Activated naive CD8-positive, alpha-beta T cell treated with anti-CD3 and anti-CD28 coated beads for 36 hours (primary cell): ENCODE measurements at regions not wholly inside any gene's neighbourhood (a gene's known extent, or its start where the extent isn't known, plus 50 kb on each side); places are given as distances from the start of the nearest gene placed in this dataset.
"Not testable (repeated sequence)": the region's sequence is repeated elsewhere in the genome, so short reads cannot be mapped to it uniquely, and the experiment has no call there.

Experiments used
- DNase-seq: peaks from one replicate; pipeline ENCODE4 v3.0.0; 2021
- H3K27ac Mint-ChIP-seq: one replicate; pipeline ENCODE4 v1.8.0; 2022; ENCODE audit warnings: mild to moderate bottlenecking, moderate library complexity, mixed read lengths
- H3K27me3 Mint-ChIP-seq: one replicate; pipeline ENCODE4 v1.8.0; 2022; ENCODE audit warnings: mild to moderate bottlenecking, mixed read lengths
- H3K36me3 Mint-ChIP-seq: one replicate; pipeline ENCODE4 v1.8.0; 2021; ENCODE audit warnings: mild to moderate bottlenecking, mixed read lengths
- H3K4me1 Mint-ChIP-seq: one replicate; pipeline ENCODE4 v1.8.0; 2021; ENCODE audit warnings: mixed read lengths
- H3K4me3 Mint-ChIP-seq: one replicate; pipeline ENCODE4 v1.8.0; 2022; ENCODE audit warnings: mild to moderate bottlenecking, moderate library complexity, mixed read lengths
- H3K9me3 Mint-ChIP-seq: one replicate; pipeline ENCODE4 v1.8.0; 2022; ENCODE audit warnings: mixed read lengths

- Mint-ChIP-seq H3K4me3 (no peak overlapping the region), H3K9me3 (peaks cover 6% of the 10 kb centered on the region), H3K27me3 (no peaks in the 10 kb centered on the region), H3K4me1 (no peaks in the 10 kb centered on the region), H3K36me3 (no peaks in the 10 kb centered on the region), H3K27ac (no peak overlapping the region)
- DNase-seq = no peak
Observed at GRCh38 chr5:152683205-152683604, 278.1 kb upstream of the NMUR2 start.

GRCh38 chr5:152686931-152687330, 281.9 kb upstream of the NMUR2 start:
- H3K27ac Mint-ChIP-seq = no peak overlapping the region
- no peak for DNase-seq
- H3K4me3 Mint-ChIP-seq = no peak overlapping the region
- no peaks in the 10 kb centered on the region for H3K27me3 Mint-ChIP-seq
- H3K4me1 Mint-ChIP-seq = no peaks in the 10 kb centered on the region
- H3K36me3 Mint-ChIP-seq = no peaks in the 10 kb centered on the region
- H3K9me3 Mint-ChIP-seq = peaks cover 5% of the 10 kb centered on the region

GRCh38 chr5:152688561-152689249, 283.6 kb upstream of the NMUR2 start:
- no peaks in the 10 kb centered on the region for H3K36me3 Mint-ChIP-seq
- no peaks in the 10 kb centered on the region for H3K27me3 Mint-ChIP-seq
- H3K9me3 Mint-ChIP-seq = peaks cover 5% of the 10 kb centered on the region
- no peak overlapping the region for H3K4me3 Mint-ChIP-seq
- H3K4me1 Mint-ChIP-seq = no peaks in the 10 kb centered on the region
- no peak for DNase-seq
- no peak overlapping the region for H3K27ac Mint-ChIP-seq

- no peak for DNase-seq
- Mint-ChIP-seq H3K4me1 (no peaks in the 10 kb centered on the region), H3K27ac (no peak overlapping the region), H3K36me3 (no peaks in the 10 kb centered on the region), H3K27me3 (no peaks in the 10 kb centered on the region), H3K9me3 (peaks cover 4% of the 10 kb centered on the region), H3K4me3 (no peak overlapping the region)
Observed at GRCh38 chr5:152689250-152689711, 284.2 kb upstream of the NMUR2 start.

GRCh38 chr5:152694231-152694630, 289.2 kb upstream of the NMUR2 start:
- H3K27ac Mint-ChIP-seq = no peak overlapping the region
- no peaks in the 10 kb centered on the region for H3K36me3 Mint-ChIP-seq
- no peaks in the 10 kb centered on the region for H3K27me3 Mint-ChIP-seq
- no peak for DNase-seq
- H3K4me1 Mint-ChIP-seq = no peaks in the 10 kb centered on the region
- H3K4me3 Mint-ChIP-seq = no peak overlapping the region
- no peaks in the 10 kb centered on the region for H3K9me3 Mint-ChIP-seq

GRCh38 chr5:152701305-152701949, 296.3 kb upstream of the NMUR2 start:
- Mint-ChIP-seq H3K27ac (no peak overlapping the region), H3K4me3 (no peak overlapping the region)

GRCh38 chr5:152704286-152704685, 299.2 kb upstream of the NMUR2 start:
- no peak for DNase-seq
- Mint-ChIP-seq H3K27ac (no peak overlapping the region), H3K4me3 (no peak overlapping the region), H3K9me3 (peaks cover 3% of the 10 kb centered on the region), H3K4me1 (no peaks in the 10 kb centered on the region), H3K36me3 (no peaks in the 10 kb centered on the region), H3K27me3 (no peaks in the 10 kb centered on the region)

More at GRCh38 chr5:152701305-152701949, 296.3 kb upstream of the NMUR2 start:
- H3K9me3 Mint-ChIP-seq = peaks cover 3% of the 10 kb centered on the region
- no peaks in the 10 kb centered on the region for H3K27me3 Mint-ChIP-seq
- H3K36me3 Mint-ChIP-seq = no peaks in the 10 kb centered on the region
- no peak for DNase-seq
- H3K4me1 Mint-ChIP-seq = no peaks in the 10 kb centered on the region

- no peak for DNase-seq
- Mint-ChIP-seq H3K4me1 (no peaks in the 10 kb centered on the region), H3K36me3 (no peaks in the 10 kb centered on the region), H3K4me3 (no peak overlapping the region), H3K27me3 (no peaks in the 10 kb centered on the region), H3K9me3 (peaks cover 4% of the 10 kb centered on the region), H3K27ac (no peak overlapping the region)
Observed at GRCh38 chr5:152711801-152712388, 306.8 kb upstream of the NMUR2 start.

GRCh38 chr5:152717393-152717792, 312.3 kb upstream of the NMUR2 start:
- H3K4me3 Mint-ChIP-seq = no peak overlapping the region
- no peaks in the 10 kb centered on the region for H3K27me3 Mint-ChIP-seq
- no peaks in the 10 kb centered on the region for H3K4me1 Mint-ChIP-seq
- no peak for DNase-seq
- H3K36me3 Mint-ChIP-seq = no peaks in the 10 kb centered on the region
- peaks cover 2% of the 10 kb centered on the region for H3K9me3 Mint-ChIP-seq
- H3K27ac Mint-ChIP-seq = no peak overlapping the region

- Mint-ChIP-seq H3K4me1 (no peaks in the 10 kb centered on the region), H3K27me3 (no peaks in the 10 kb centered on the region), H3K4me3 (no peak overlapping the region), H3K27ac (no peak overlapping the region), H3K36me3 (no peaks in the 10 kb centered on the region), H3K9me3 (peaks cover 7% of the 10 kb centered on the region)
- no peak for DNase-seq
Observed at GRCh38 chr5:152723482-152723881, 318.4 kb upstream of the NMUR2 start.

GRCh38 chr5:152730176-152730575, 325.1 kb upstream of the NMUR2 start:
- Mint-ChIP-seq H3K9me3 (peaks cover 3% of the 10 kb centered on the region), H3K27ac (no peak overlapping the region), H3K27me3 (no peaks in the 10 kb centered on the region), H3K4me3 (no peak overlapping the region), H3K36me3 (no peaks in the 10 kb centered on the region), H3K4me1 (no peaks in the 10 kb centered on the region)
- no peak for DNase-seq

- DNase-seq = no peak
- Mint-ChIP-seq H3K9me3 (peaks cover 8% of the 10 kb centered on the region), H3K4me1 (no peaks in the 10 kb centered on the region), H3K27ac (no peak overlapping the region), H3K36me3 (no peaks in the 10 kb centered on the region), H3K4me3 (no peak overlapping the region), H3K27me3 (no peaks in the 10 kb centered on the region)
Observed at GRCh38 chr5:152736906-152737305, 331.8 kb upstream of the NMUR2 start.

GRCh38 chr5:152739916-152740315, 334.8 kb upstream of the NMUR2 start:
- no peaks in the 10 kb centered on the region for H3K27me3 Mint-ChIP-seq
- no peaks in the 10 kb centered on the region for H3K36me3 Mint-ChIP-seq
- no peaks in the 10 kb centered on the region for H3K4me1 Mint-ChIP-seq
- H3K27ac Mint-ChIP-seq = no peak overlapping the region
- no peak overlapping the region for H3K4me3 Mint-ChIP-seq
- no peak for DNase-seq
- H3K9me3 Mint-ChIP-seq = peaks cover 8% of the 10 kb centered on the region

- H3K36me3 Mint-ChIP-seq, H3K9me3 Mint-ChIP-seq, DNase-seq, H3K4me1 Mint-ChIP-seq, H3K4me3 Mint-ChIP-seq, H3K27ac Mint-ChIP-seq, H3K27me3 Mint-ChIP-seq: not testable (repeated sequence)
Observed at GRCh38 chr5:152741126-152741525, 336.0 kb upstream of the NMUR2 start.

- H3K4me3 Mint-ChIP-seq, H3K36me3 Mint-ChIP-seq, DNase-seq, H3K27me3 Mint-ChIP-seq, H3K4me1 Mint-ChIP-seq, H3K27ac Mint-ChIP-seq: not testable (repeated sequence)
- peaks cover 18% of the 10 kb centered on the region for H3K9me3 Mint-ChIP-seq
Observed at GRCh38 chr5:152787709-152788217, 382.7 kb upstream of the NMUR2 start.
